DND-41 (cell line): ENCODE measurements at regions not wholly inside any gene's neighbourhood (a gene's known extent, or its start where the extent isn't known, plus 50 kb on each side); places are given as distances from the start of the nearest gene placed in this dataset.
"Not testable (repeated sequence)": the region's sequence is repeated elsewhere in the genome, so short reads cannot be mapped to it uniquely, and the experiment has no call there.

Source experiments
- ATAC-seq: fragments of 200-7000 bp; cut with Tn5 transposase; 3 replicates; pipeline ENCODE4 v1.9.1; 2021; ENCODE audit warnings: low read depth; ENCODE audit not compliant: insufficient read depth
- DNase-seq: peaks from one replicate; pipeline ENCODE4 v3.0.0-alpha.2; 2020
- H2AFZ ChIP-seq: 2 replicates; pipeline ENCODE4 v1.6.0; 2012; ENCODE audit warnings: low read depth, low read length
- H3K27ac ChIP-seq: 2 replicates; pipeline ENCODE4 v1.5.1; 2012; ENCODE audit warnings: low read length, inconsistent platforms
- H3K27me3 ChIP-seq: fragments of 200-600 bp; sonication (generic); 2 replicates; pipeline ENCODE4 v1.6.0; 2012; ENCODE audit warnings: low read length, mild to moderate bottlenecking, inconsistent platforms; ENCODE audit not compliant: insufficient read depth, poor library complexity
- H3K36me3 ChIP-seq: 2 replicates; pipeline ENCODE4 v1.5.1; 2012; ENCODE audit warnings: low read length, inconsistent platforms; ENCODE audit not compliant: insufficient read depth
- H3K4me1 ChIP-seq: 2 replicates; pipeline ENCODE4 v1.5.1; 2012; ENCODE audit warnings: mild to moderate bottlenecking, low read length; ENCODE audit not compliant: insufficient read depth
- H3K4me2 ChIP-seq: 2 replicates; pipeline ENCODE4 v1.6.0; 2012; ENCODE audit warnings: mild to moderate bottlenecking, moderate library complexity, low read length, inconsistent platforms; ENCODE audit not compliant: insufficient read depth
- H3K4me3 ChIP-seq, 2 experiments: fragments of 200-600 bp in 1 of 2; shearing (Covaris generic) in 1 of 2; 2 replicates each; pipeline ENCODE4 v1.5.1; 2012 to 2016; ENCODE audit warnings: inconsistent platforms in 2 of 2, low read length in 2 of 2, mild to moderate bottlenecking in 2 of 2, low read depth in 1 of 2, moderate library complexity in 1 of 2
- H3K79me2 ChIP-seq: 2 replicates; pipeline ENCODE4 v1.6.0; 2012; ENCODE audit warnings: low read length, inconsistent platforms; ENCODE audit not compliant: insufficient read depth
- H3K9ac ChIP-seq: 2 replicates; pipeline ENCODE4 v1.6.0; 2012; ENCODE audit warnings: low read depth, mild to moderate bottlenecking, inconsistent platforms, low read length, moderate library complexity
- H3K9me3 ChIP-seq: 2 replicates; pipeline ENCODE4 v1.5.1; 2012; ENCODE audit warnings: low read length, moderate library complexity, mild to moderate bottlenecking, inconsistent platforms; ENCODE audit not compliant: insufficient read depth, severe bottlenecking
- H4K20me1 ChIP-seq: 2 replicates; pipeline ENCODE4 v1.6.0; 2012; ENCODE audit warnings: low read length; ENCODE audit not compliant: insufficient read depth
- EZH2 ChIP-seq: IDR thresholded peaks from 3 replicates; pipeline ENCODE4 v1.6.1; 2012; ENCODE audit warnings: borderline replicate concordance, low read depth, mild to moderate bottlenecking, moderate library complexity, low read length, inconsistent platforms; ENCODE audit not compliant: severe bottlenecking
- TF ChIP-seq, protein P1 (sequence below): IDR thresholded peaks from 2 replicates; pipeline ENCODE4 v1.5.1; 2012; ENCODE audit warnings: borderline replicate concordance, low read length, moderate library complexity, mild to moderate bottlenecking; ENCODE audit not compliant: poor library complexity, severe bottlenecking; ENCODE audit errors: extremely low read depth

DNA sequence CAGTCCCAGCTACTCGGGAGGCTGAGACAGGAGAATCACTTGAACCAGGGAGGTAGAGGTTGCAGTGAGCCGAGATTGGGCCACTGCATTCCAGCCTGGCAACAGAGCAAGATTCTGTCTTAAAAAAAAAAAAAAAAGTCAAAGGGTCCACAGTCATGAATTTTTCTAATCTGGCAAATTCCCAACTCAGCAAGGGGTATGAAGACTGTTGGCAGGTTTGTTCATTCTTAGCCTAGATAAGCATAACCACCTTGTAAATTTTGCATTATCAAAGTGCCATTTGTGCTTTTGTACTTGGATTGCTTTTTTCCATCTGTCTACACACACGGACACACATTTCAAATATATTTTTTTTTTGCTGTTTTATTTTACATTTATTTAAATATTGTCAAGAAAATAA, 299.8 kb upstream of the NUDT12 start:
- TF ChIP-seq, protein P1, sequence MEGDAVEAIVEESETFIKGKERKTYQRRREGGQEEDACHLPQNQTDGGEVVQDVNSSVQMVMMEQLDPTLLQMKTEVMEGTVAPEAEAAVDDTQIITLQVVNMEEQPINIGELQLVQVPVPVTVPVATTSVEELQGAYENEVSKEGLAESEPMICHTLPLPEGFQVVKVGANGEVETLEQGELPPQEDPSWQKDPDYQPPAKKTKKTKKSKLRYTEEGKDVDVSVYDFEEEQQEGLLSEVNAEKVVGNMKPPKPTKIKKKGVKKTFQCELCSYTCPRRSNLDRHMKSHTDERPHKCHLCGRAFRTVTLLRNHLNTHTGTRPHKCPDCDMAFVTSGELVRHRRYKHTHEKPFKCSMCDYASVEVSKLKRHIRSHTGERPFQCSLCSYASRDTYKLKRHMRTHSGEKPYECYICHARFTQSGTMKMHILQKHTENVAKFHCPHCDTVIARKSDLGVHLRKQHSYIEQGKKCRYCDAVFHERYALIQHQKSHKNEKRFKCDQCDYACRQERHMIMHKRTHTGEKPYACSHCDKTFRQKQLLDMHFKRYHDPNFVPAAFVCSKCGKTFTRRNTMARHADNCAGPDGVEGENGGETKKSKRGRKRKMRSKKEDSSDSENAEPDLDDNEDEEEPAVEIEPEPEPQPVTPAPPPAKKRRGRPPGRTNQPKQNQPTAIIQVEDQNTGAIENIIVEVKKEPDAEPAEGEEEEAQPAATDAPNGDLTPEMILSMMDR, result no peak
- H3K27ac ChIP-seq, result no peak overlapping the region
- no peaks in the 10 kb centered on the region for H3K27me3 ChIP-seq
- ATAC-seq, result no peak
- H3K36me3 ChIP-seq, result no peaks in the 10 kb centered on the region
- no peak overlapping the region for H3K4me3 ChIP-seq
- H3K4me2 ChIP-seq, result no peak overlapping the region
- no peaks in the 10 kb centered on the region for H3K79me2 ChIP-seq
- no peaks in the 10 kb centered on the region for H4K20me1 ChIP-seq
- no peaks in the 10 kb centered on the region for H3K4me1 ChIP-seq
- no peak for DNase-seq
- H3K9me3 ChIP-seq, result no peaks in the 10 kb centered on the region
- H3K9ac ChIP-seq, result no peak overlapping the region
- H2AFZ ChIP-seq, result no peak overlapping the region

DNA sequence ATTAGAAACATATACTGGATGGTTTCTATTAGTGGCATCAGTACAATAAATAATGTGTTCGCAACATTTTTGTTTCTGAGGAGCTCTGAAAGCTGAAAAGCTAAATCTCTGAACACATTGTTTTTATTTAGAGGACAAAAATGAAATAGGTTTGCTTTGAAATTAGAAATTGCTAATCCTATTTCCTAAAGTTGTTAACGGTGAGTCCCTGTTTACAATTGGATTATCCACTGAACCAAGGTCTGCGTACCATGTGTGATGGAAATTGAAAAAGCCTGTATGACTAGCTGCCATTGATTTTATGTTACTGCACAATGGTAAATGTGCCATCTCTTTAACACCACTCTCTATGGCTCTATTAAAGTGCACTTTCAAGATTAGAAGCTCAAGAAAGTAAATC, 297.7 kb upstream of the NUDT12 start:
- Histone ChIP-seq H2AFZ (no peak overlapping the region), H3K36me3 (no peaks in the 10 kb centered on the region), H4K20me1 (no peaks in the 10 kb centered on the region), H3K9ac (no peak overlapping the region), H3K4me3 (no peak overlapping the region), H3K4me2 (no peak overlapping the region), H3K27ac (no peak overlapping the region), H3K4me1 (no peaks in the 10 kb centered on the region), H3K27me3 (no peaks in the 10 kb centered on the region), H3K9me3 (no peaks in the 10 kb centered on the region), H3K79me2 (no peaks in the 10 kb centered on the region)
- no peak for ATAC-seq
- no peak for TF ChIP-seq EZH2
- TF ChIP-seq, protein P1, result no peak
- DNase-seq, result no peak

DNA sequence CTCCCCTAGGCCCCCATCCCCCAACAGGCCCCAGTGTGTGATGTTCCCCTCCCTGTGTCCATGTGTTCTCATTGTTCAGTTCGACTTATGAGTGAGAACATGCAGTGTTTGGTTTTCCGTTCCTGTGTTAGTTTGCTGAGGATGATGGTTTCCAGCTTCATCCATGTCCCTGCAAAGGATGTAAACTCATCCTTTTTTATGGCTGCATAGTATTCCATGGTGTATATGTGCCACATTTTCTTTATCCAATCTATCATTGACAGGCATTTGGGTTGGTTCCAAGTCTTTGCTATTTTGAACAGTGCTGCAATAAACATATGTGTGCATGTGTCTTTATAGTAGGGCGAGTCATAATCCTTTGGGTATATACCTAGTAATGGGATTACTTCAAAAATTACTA, 295.8 kb upstream of the NUDT12 start:
- not testable (repeated sequence) for H3K79me2 ChIP-seq

DNA sequence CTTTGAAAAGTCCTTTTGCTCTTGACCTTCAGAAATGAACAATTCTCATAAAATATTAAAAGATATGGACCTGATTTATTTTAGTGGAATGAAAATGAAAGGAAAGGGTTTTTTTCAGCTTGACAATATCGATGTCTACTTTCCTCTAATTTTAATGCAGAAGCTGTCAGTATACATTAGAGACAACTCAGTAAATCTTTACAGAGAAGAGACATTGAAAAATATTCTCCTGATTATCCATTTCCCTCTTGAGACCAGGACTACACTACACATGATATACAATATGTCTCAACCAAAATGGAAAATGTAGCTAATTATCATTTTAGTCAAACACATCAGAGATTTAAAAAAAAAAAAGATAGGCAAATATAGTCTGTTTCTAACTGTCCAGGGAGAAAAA, 288.5 kb upstream of the NUDT12 start:
- Histone ChIP-seq H3K27me3 (no peaks in the 10 kb centered on the region), H3K9ac (no peak overlapping the region), H3K4me3 (no peak overlapping the region), H3K79me2 (no peaks in the 10 kb centered on the region), H3K27ac (no peak overlapping the region), H4K20me1 (no peaks in the 10 kb centered on the region), H3K36me3 (no peaks in the 10 kb centered on the region), H3K4me1 (no peaks in the 10 kb centered on the region), H2AFZ (no peak overlapping the region), H3K4me2 (no peak overlapping the region), H3K9me3 (no peaks in the 10 kb centered on the region)
- no peak for ATAC-seq
- TF ChIP-seq EZH2, result no peak
- TF ChIP-seq, protein P1, result no peak
- DNase-seq, result no peak

More for the DNA sequence above, 295.8 kb upstream of the NUDT12 start:
- H3K36me3 ChIP-seq, H3K27ac ChIP-seq, H2AFZ ChIP-seq, H4K20me1 ChIP-seq, H3K4me1 ChIP-seq, H3K9ac ChIP-seq, H3K4me2 ChIP-seq, H3K9me3 ChIP-seq, ATAC-seq, H3K27me3 ChIP-seq, DNase-seq, H3K4me3 ChIP-seq: not testable (repeated sequence)
